Right atrium auricular region (tissue), 2 donors: ENCODE measurements at regions not wholly inside any gene's neighbourhood (a gene's known extent, or its start where the extent isn't known, plus 50 kb on each side); places are given as distances from the start of the nearest gene placed in this dataset.

Experiments used
- DNase-seq: peaks from one replicate; pipeline ENCODE4 v3.0.0-alpha.2; 2019; ENCODE audit warnings: low spot score
- H3K27ac ChIP-seq, 2 donors: fragments of 200-600 bp; sonication (generic); 1 replicate in 1 of 2; 2 replicates in 1 of 2; pipeline ENCODE4 v1.5.1; 2016 to 2019
- H3K27me3 ChIP-seq, 2 donors: fragments of 200-600 bp; sonication (generic); one replicate each; pipeline versions ENCODE4 v1.5.1 to v1.6.0; 2017 to 2019
- H3K36me3 ChIP-seq: fragments of 200-600 bp; sonication (generic); one replicate; pipeline ENCODE4 v1.5.1; 2016
- H3K4me1 ChIP-seq, 2 donors: fragments of 200-600 bp; sonication (generic); one replicate each; pipeline versions ENCODE4 v1.5.1 to v1.6.0; 2017 to 2019
- H3K4me3 ChIP-seq, 2 donors: fragments of 200-600 bp; sonication (generic); 1 replicate in 1 of 2; 2 replicates in 1 of 2; pipeline ENCODE4 v1.5.1; 2017 to 2019; ENCODE audit warnings: mild to moderate bottlenecking in 1 of 2, moderate library complexity in 1 of 2
- H3K9me3 ChIP-seq, 2 donors: fragments of 200-600 bp; sonication (generic); one replicate each; pipeline ENCODE4 v1.5.1; 2019
- CTCF ChIP-seq, 2 donors: fragments of 200-600 bp; sonication (generic); IDR thresholded peaks; one replicate each; pipeline ENCODE4 v1.5.1; 2019; ENCODE audit warnings: antibody characterized with exemption in 2 of 2

- Histone ChIP-seq H3K4me3 (no peak overlapping the region), H3K4me1 (no peaks in the 10 kb centered on the region), H3K9me3 (no peaks in the 10 kb centered on the region), H3K27ac (no peak overlapping the region), H3K36me3 (no peaks in the 10 kb centered on the region), H3K27me3 (no peaks in the 10 kb centered on the region)
- TF ChIP-seq CTCF (IDR thresholded peaks at IDR 0.05), result no peak
- no peak for DNase-seq
Observed at GRCh38 chr2:57809230-57809629, 237.4 kb upstream of the VRK2 start.

GRCh38 chr2:57821088-57821487 lies 225.5 kb upstream of the VRK2 start:
- Histone ChIP-seq H3K9me3 (peaks cover 0 to 2% of the 10 kb centered on the region in 2 donors), H3K27ac (no peak overlapping the region), H3K4me1 (no peaks in the 10 kb centered on the region), H3K36me3 (no peaks in the 10 kb centered on the region), H3K27me3 (no peaks in the 10 kb centered on the region), H3K4me3 (no peak overlapping the region)
- no peak for TF ChIP-seq CTCF (IDR thresholded peaks at IDR 0.05)
- no peak for DNase-seq

- Histone ChIP-seq H3K4me3 (no peak overlapping the region), H3K36me3 (no peaks in the 10 kb centered on the region), H3K27me3 (no peaks in the 10 kb centered on the region), H3K9me3 (peaks cover 0 to 28% of the 10 kb centered on the region in 2 donors), H3K27ac (no peak overlapping the region), H3K4me1 (no peaks in the 10 kb centered on the region)
- TF ChIP-seq CTCF (IDR thresholded peaks at IDR 0.05), result no peak
- no peak for DNase-seq
Observed at GRCh38 chr2:57828221-57828620, 218.4 kb upstream of the VRK2 start.

GRCh38 chr2:57834666-57835065 lies 211.9 kb upstream of the VRK2 start:
- DNase-seq, result no peak
- no peak overlapping the region for H3K27ac ChIP-seq
- TF ChIP-seq CTCF (IDR thresholded peaks at IDR 0.05), result no peak

GRCh38 chr2:57842531-57842930 lies 204.1 kb upstream of the VRK2 start:
- no peak overlapping the region for H3K27ac ChIP-seq
- no peak for TF ChIP-seq CTCF (IDR thresholded peaks at IDR 0.05)
- H3K27me3 ChIP-seq, result no peaks in the 10 kb centered on the region
- no peaks in the 10 kb centered on the region for H3K9me3 ChIP-seq
- no peak overlapping the region for H3K4me3 ChIP-seq
- no peaks in the 10 kb centered on the region for H3K36me3 ChIP-seq
- DNase-seq, result no peak
- no peaks in the 10 kb centered on the region for H3K4me1 ChIP-seq

More at GRCh38 chr2:57834666-57835065, 211.9 kb upstream of the VRK2 start:
- Histone ChIP-seq H3K9me3 (peaks cover 0 to 9% of the 10 kb centered on the region in 2 donors), H3K4me1 (no peaks in the 10 kb centered on the region), H3K36me3 (no peaks in the 10 kb centered on the region), H3K27me3 (no peaks in the 10 kb centered on the region), H3K4me3 (no peak overlapping the region)

GRCh38 chr2:57843158-57843557 lies 203.4 kb upstream of the VRK2 start:
- no peak overlapping the region for H3K27ac ChIP-seq
- no peak overlapping the region for H3K4me3 ChIP-seq
- no peaks in the 10 kb centered on the region for H3K27me3 ChIP-seq
- no peaks in the 10 kb centered on the region for H3K36me3 ChIP-seq
- H3K9me3 ChIP-seq, result no peaks in the 10 kb centered on the region
- H3K4me1 ChIP-seq, result no peaks in the 10 kb centered on the region
- no peak for DNase-seq
- no peak for TF ChIP-seq CTCF (IDR thresholded peaks at IDR 0.05)
